ENCODE measurements at regions not wholly inside any gene's neighbourhood (a gene's known extent, or its start where the extent isn't known, plus 50 kb on each side); places are given as distances from the start of the nearest gene placed in this dataset.

DNA sequence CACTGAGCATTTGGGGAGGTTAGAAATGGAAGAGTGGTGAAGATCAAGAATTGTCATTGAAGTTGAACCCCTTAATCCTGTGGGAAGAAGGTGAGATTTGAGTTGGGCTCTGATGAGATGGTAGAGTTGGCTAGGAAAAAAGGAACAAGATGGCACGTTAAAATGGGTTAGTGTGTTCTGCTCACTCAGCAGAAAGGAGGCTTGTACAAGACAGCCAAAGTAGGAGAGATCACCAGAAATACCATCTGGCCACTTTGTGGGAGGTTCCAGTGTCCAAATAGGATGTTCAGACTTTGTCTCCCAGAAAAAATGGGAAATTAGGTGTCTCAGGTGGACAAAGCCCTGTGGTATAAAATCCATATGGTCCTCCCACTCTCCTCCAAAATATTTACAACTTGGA is 56.0 kb upstream of the SLC14A2 start:
- TF ChIP-seq, protein P1, sequence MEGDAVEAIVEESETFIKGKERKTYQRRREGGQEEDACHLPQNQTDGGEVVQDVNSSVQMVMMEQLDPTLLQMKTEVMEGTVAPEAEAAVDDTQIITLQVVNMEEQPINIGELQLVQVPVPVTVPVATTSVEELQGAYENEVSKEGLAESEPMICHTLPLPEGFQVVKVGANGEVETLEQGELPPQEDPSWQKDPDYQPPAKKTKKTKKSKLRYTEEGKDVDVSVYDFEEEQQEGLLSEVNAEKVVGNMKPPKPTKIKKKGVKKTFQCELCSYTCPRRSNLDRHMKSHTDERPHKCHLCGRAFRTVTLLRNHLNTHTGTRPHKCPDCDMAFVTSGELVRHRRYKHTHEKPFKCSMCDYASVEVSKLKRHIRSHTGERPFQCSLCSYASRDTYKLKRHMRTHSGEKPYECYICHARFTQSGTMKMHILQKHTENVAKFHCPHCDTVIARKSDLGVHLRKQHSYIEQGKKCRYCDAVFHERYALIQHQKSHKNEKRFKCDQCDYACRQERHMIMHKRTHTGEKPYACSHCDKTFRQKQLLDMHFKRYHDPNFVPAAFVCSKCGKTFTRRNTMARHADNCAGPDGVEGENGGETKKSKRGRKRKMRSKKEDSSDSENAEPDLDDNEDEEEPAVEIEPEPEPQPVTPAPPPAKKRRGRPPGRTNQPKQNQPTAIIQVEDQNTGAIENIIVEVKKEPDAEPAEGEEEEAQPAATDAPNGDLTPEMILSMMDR (IDR thresholded peaks at IDR 0.05): no peak
- no peak for TF ChIP-seq EZH2 (IDR thresholded peaks at IDR 0.05; ENCODE audit: borderline replicate concordance, insufficient read depth, low read depth, low read length, poor library complexity, severe bottlenecking)
